ENCODE measurements at regions not wholly inside any gene's neighbourhood (a gene's known extent, or its start where the extent isn't known, plus 50 kb on each side); places are given as distances from the start of the nearest gene placed in this dataset.

DNA sequence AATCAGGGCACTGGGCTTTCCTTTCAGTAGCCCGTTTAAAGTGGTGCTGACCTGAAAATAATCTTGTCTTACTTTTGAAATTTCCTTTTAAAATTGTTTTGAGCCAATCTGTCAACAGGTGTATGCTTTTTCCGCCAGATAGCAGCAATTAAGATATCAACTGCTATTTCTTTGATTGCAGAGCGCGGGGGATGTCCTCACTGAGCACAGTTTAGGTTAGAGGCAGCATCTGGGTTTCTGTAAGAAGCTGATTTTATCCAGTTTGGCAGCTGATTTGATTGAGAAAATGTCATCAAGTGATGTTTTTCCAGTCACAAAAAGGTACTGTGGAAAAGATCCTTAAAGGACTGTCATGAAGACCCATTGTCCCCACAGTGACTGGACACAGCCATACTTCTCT is 371.8 kb downstream of the ADAMTS20 start:
- Histone ChIP-seq H3K4me3 (no peak overlapping the region), H3K27me3 (ENCODE audit: insufficient read depth in 3 of 3, low read length in 2 of 3) (no peaks in the 10 kb centered on the region), H3K27ac (no peak overlapping the region), H3K9me3 (no peaks in the 10 kb centered on the region), H3K36me3 (ENCODE audit: insufficient read depth in 1 of 2, low read depth in 1 of 2) (no peaks in the 10 kb centered on the region), H3K4me1 (no peaks in the 10 kb centered on the region)
- no peak for ATAC-seq
- 73 to 83% (median 79%) methylated on average over 4 of the region's 4 CpGs for WGBS, 3 donors
- TF ChIP-seq, protein P1, sequence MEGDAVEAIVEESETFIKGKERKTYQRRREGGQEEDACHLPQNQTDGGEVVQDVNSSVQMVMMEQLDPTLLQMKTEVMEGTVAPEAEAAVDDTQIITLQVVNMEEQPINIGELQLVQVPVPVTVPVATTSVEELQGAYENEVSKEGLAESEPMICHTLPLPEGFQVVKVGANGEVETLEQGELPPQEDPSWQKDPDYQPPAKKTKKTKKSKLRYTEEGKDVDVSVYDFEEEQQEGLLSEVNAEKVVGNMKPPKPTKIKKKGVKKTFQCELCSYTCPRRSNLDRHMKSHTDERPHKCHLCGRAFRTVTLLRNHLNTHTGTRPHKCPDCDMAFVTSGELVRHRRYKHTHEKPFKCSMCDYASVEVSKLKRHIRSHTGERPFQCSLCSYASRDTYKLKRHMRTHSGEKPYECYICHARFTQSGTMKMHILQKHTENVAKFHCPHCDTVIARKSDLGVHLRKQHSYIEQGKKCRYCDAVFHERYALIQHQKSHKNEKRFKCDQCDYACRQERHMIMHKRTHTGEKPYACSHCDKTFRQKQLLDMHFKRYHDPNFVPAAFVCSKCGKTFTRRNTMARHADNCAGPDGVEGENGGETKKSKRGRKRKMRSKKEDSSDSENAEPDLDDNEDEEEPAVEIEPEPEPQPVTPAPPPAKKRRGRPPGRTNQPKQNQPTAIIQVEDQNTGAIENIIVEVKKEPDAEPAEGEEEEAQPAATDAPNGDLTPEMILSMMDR (IDR thresholded peaks at IDR 0.05), result no peak
- no peak for DNase-seq
- intact Hi-C loops (cut with DNase I), result no loop called here

DNA sequence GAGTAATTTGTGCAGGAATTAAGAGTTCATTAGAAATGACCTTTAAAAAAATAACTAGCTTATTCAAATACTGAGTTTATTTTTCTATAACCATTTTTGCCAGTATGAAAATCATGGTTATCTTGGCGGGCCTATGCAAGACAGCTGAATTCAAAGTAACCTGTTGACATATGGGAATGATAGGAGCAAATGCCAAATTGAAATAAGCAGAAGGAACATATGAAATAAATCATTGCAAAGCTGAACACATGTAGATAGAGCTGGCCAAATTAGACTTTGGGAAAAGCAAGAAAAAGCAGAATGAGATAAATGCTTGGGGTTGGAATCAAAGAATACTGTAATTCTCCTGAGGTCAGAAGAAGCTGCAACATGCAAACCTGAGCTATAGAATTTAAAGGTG is 372.5 kb downstream of the ADAMTS20 start:
- Histone ChIP-seq H3K4me3 (no peak overlapping the region), H3K27me3 (ENCODE audit: insufficient read depth in 3 of 3, low read length in 2 of 3) (no peaks in the 10 kb centered on the region), H3K27ac (no peak overlapping the region), H3K36me3 (ENCODE audit: insufficient read depth in 1 of 2, low read depth in 1 of 2) (no peaks in the 10 kb centered on the region), H3K9me3 (no peaks in the 10 kb centered on the region), H3K4me1 (no peaks in the 10 kb centered on the region)
- TF ChIP-seq, protein P1 (IDR thresholded peaks at IDR 0.05), result no peak
- DNase-seq, result no peak
- WGBS, 3 donors, result 53 to 69% (median 62%) methylated on average over 1 of the region's 1 CpG
- intact Hi-C loops (cut with DNase I), result no loop called here
- no peak for ATAC-seq

DNA sequence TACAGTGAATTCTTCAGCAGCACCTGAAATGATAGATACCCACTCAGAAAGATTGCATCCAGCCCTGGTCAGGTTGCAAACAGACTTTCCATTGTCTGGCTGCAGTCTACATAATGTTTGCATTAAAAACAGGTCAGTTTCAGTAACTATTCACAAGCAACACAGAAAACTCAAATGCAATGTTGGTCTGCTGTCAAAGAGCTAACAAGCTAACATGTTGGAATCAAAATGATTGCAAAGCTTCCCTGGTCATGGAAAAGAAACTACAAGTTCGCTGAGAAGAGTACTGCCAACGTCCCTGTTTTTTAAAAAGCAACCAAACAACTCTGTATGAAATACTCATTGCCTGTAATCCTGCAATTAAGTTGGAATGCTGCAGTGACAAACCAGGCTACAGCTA is 374.7 kb downstream of the ADAMTS20 start:
- H3K4me1 ChIP-seq, result no peaks in the 10 kb centered on the region
- no peaks in the 10 kb centered on the region for H3K9me3 ChIP-seq
- no peak overlapping the region for H3K4me3 ChIP-seq
- no peak for DNase-seq
- no peaks in the 10 kb centered on the region for H3K27me3 ChIP-seq (ENCODE audit: insufficient read depth in 3 of 3, low read length in 2 of 3)
- no peaks in the 10 kb centered on the region for H3K36me3 ChIP-seq (ENCODE audit: insufficient read depth in 1 of 2, low read depth in 1 of 2)
- intact Hi-C loops (cut with DNase I), result no loop called here
- WGBS, 3 donors, result 58 to 74% (median 63%) methylated on average over 2 of the region's 2 CpGs
- no peak overlapping the region for H3K27ac ChIP-seq
- TF ChIP-seq, protein P1 (IDR thresholded peaks at IDR 0.05), result no peak
- no peak for ATAC-seq

DNA sequence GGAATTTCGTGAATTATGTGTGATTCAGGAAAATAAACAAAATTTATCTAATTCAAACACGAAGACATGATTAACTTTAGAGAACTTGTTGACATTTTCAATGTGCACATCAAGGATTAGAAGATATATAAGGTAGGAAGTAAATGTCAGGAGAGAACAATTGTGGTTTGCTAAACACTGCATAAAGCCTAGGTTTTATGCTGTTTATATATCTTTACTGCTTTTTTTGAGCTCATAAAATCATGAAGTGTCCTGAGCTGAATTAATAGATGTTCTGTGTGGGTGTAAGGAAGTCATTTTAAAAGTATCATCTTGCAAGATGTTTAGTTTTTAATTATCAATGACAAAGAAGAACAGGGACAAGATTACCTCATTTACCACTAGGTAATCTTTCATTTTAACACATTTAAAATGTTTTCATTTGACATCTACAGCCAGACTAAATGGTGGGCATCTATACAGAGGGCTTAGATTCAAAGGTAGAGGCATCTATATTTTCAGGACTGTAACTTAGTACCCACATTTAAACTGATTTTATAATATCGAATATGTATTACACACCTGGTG is 382.8 kb downstream of the ADAMTS20 start:
- TF ChIP-seq, protein P1 (IDR thresholded peaks at IDR 0.05), result no peak
- Histone ChIP-seq H3K9me3 (no peaks in the 10 kb centered on the region), H3K4me1 (no peaks in the 10 kb centered on the region), H3K27me3 (ENCODE audit: insufficient read depth in 3 of 3, low read length in 2 of 3) (no peaks in the 10 kb centered on the region), H3K4me3 (no peak overlapping the region), H3K27ac (no peak overlapping the region), H3K36me3 (ENCODE audit: insufficient read depth in 1 of 2, low read depth in 1 of 2) (no peaks in the 10 kb centered on the region)
- intact Hi-C loops (cut with DNase I), result no loop called here
- 74 to 82% (median 77%) methylated on average over 3 of the region's 3 CpGs for WGBS, 3 donors
- DNase-seq, result no peak
- no peak for ATAC-seq

DNA sequence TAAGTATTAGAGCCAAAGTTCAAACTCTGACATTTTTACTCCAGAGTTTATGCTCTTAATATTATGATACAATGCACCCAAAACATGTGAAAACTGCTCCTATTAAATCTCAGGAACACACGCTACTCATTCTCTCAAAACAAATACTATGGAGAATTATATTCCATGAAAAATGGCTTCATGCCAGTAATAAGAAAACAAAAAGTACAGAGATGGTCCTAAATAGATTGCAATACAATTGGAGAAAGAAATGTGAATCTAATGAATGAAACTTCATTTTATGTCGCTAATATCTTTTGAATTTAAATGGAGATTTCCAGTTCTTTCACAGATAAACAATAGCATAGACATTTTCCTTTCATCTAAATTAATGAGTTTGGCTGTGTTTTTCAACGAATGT is 384.3 kb downstream of the ADAMTS20 start:
- Histone ChIP-seq H3K36me3 (ENCODE audit: insufficient read depth in 1 of 2, low read depth in 1 of 2) (no peaks in the 10 kb centered on the region), H3K9me3 (no peaks in the 10 kb centered on the region), H3K4me3 (no peak overlapping the region), H3K27ac (no peak overlapping the region), H3K27me3 (ENCODE audit: insufficient read depth in 3 of 3, low read length in 2 of 3) (no peaks in the 10 kb centered on the region), H3K4me1 (no peaks in the 10 kb centered on the region)
- TF ChIP-seq, protein P1 (IDR thresholded peaks at IDR 0.05), result no peak
- DNase-seq, result no peak
- no peak for ATAC-seq
- intact Hi-C loops (cut with DNase I), result no loop called here
- WGBS, 3 donors, result 58 to 65% (median 59%) methylated on average over 3 of the region's 3 CpGs
